CD4-positive, CD25-positive, alpha-beta regulatory T cell (primary cell): ENCODE measurements at regions not wholly inside any gene's neighbourhood (a gene's known extent, or its start where the extent isn't known, plus 50 kb on each side); places are given as distances from the start of the nearest gene placed in this dataset.
A peak's percentile ranks its signal among the peaks of the same experiment; 100 is the strongest.
"Not testable (repeated sequence)": the region's sequence is repeated elsewhere in the genome, so short reads cannot be mapped to it uniquely, and the experiment has no call there.

Experiments
- ATAC-seq, 2 donors: fragments of 150-1000 bp; cut with Tn5 transposase; one replicate each; pipeline ENCODE4 v1.10.0; 2021; ENCODE audit warnings: low read depth in 2 of 2, moderate number of reproducible peaks in 2 of 2, moderate library complexity in 1 of 2
- DNase-seq, 3 donors: peaks; one replicate each; pipeline versions ENCODE4 v3.0.0 to v3.0.0-alpha.2; 2012 to 2022; ENCODE audit warnings: mixed read lengths in 1 of 3
- H3K27ac ChIP-seq: one replicate; pipeline ENCODE4 v1.7.0; 2013; ENCODE audit warnings: mild to moderate bottlenecking, low read length; ENCODE audit not compliant: insufficient read depth, poor library complexity, severe bottlenecking
- H3K27me3 ChIP-seq: one replicate; pipeline ENCODE4 v1.7.0; 2013; ENCODE audit warnings: low read length; ENCODE audit not compliant: control insufficient read depth, insufficient read depth
- H3K36me3 ChIP-seq: one replicate; pipeline ENCODE4 v1.7.0; 2013; ENCODE audit warnings: mild to moderate bottlenecking, low read length, moderate library complexity; ENCODE audit not compliant: control insufficient read depth, insufficient read depth
- H3K4me1 ChIP-seq: 2 replicates; pipeline ENCODE4 v1.7.0; 2013; ENCODE audit warnings: mild to moderate bottlenecking, low read length; ENCODE audit not compliant: insufficient read depth, control insufficient read depth, poor library complexity, severe bottlenecking
- H3K4me3 ChIP-seq: one replicate; pipeline ENCODE4 v1.7.0; 2013; ENCODE audit warnings: low read depth, mild to moderate bottlenecking, low read length, moderate library complexity
- H3K9me3 ChIP-seq, 2 experiments: 1 replicate in 1 of 2; 2 replicates in 1 of 2; pipeline ENCODE4 v1.7.0; 2013; ENCODE audit warnings: low read length in 2 of 2, mild to moderate bottlenecking in 1 of 2, moderate library complexity in 1 of 2; ENCODE audit not compliant: control insufficient read depth in 2 of 2
- H3K27ac Mint-ChIP-seq, 3 donors: one replicate each; pipeline ENCODE4 v1.8.0; 2020 to 2022; ENCODE audit warnings: mild to moderate bottlenecking in 3 of 3, mixed read lengths in 3 of 3, moderate library complexity in 2 of 3
- H3K27me3 Mint-ChIP-seq: one replicate; pipeline ENCODE4 v1.8.0; 2022; ENCODE audit warnings: mild to moderate bottlenecking, mixed read lengths
- H3K36me3 Mint-ChIP-seq: one replicate; pipeline ENCODE4 v1.8.0; 2020; ENCODE audit warnings: mixed read lengths
- H3K4me1 Mint-ChIP-seq, 4 donors: one replicate each; pipeline ENCODE4 v1.8.0; 2020 to 2022; ENCODE audit warnings: mixed read lengths in 4 of 4, mild to moderate bottlenecking in 1 of 4
- H3K4me3 Mint-ChIP-seq, 4 donors: one replicate each; pipeline ENCODE4 v1.8.0; 2020 to 2022; ENCODE audit warnings: mild to moderate bottlenecking in 4 of 4, mixed read lengths in 4 of 4, moderate library complexity in 3 of 4
- H3K9me3 Mint-ChIP-seq, 7 donors: one replicate each; pipeline ENCODE4 v1.8.0; 2020 to 2022; ENCODE audit warnings: mixed read lengths in 7 of 7, mild to moderate bottlenecking in 3 of 7, moderate library complexity in 2 of 7

GRCh38 chr6:135606392-135606791, 108.9 kb upstream of the AHI1 start:
- H3K27ac Mint-ChIP-seq = no peak overlapping the region

GRCh38 chr6:135608031-135608430, 110.5 kb upstream of the AHI1 start:
- Histone ChIP-seq H3K9me3 (no peaks in the 10 kb centered on the region), H3K27ac (no peak overlapping the region), H3K4me3 (no peak overlapping the region), H3K36me3 (no peaks in the 10 kb centered on the region), H3K4me1 (no peaks in the 10 kb centered on the region), H3K27me3 (no peaks in the 10 kb centered on the region)
- Mint-ChIP-seq H3K4me3 (no peak overlapping the region), H3K9me3 (no peaks in the 10 kb centered on the region), H3K27me3 (no peaks in the 10 kb centered on the region), H3K27ac (no peak overlapping the region), H3K4me1 (no peaks in the 10 kb centered on the region), H3K36me3 (no peaks in the 10 kb centered on the region)
- DNase-seq (no peak), ATAC-seq (no peak)

More at GRCh38 chr6:135606392-135606791, 108.9 kb upstream of the AHI1 start:
- H3K4me3 Mint-ChIP-seq = no peak overlapping the region
- H3K27me3 Mint-ChIP-seq = no peaks in the 10 kb centered on the region
- no peak overlapping the region for H3K4me3 ChIP-seq
- no peaks in the 10 kb centered on the region for H3K9me3 Mint-ChIP-seq
- no peaks in the 10 kb centered on the region for H3K36me3 ChIP-seq
- DNase-seq = no peak
- H3K9me3 ChIP-seq = no peaks in the 10 kb centered on the region
- no peak overlapping the region for H3K27ac ChIP-seq
- H3K36me3 Mint-ChIP-seq = no peaks in the 10 kb centered on the region
- H3K4me1 ChIP-seq = no peaks in the 10 kb centered on the region
- H3K27me3 ChIP-seq = no peaks in the 10 kb centered on the region
- no peaks in the 10 kb centered on the region for H3K4me1 Mint-ChIP-seq
- no peak for ATAC-seq

- H3K27ac Mint-ChIP-seq = not testable (repeated sequence)
Measured at GRCh38 chr6:135610192-135610591, 112.7 kb upstream of the AHI1 start.

GRCh38 chr6:135616655-135617054, 119.1 kb upstream of the AHI1 start:
- Mint-ChIP-seq H3K4me3 (no peak overlapping the region), H3K27me3 (peaks cover 5% of the 10 kb centered on the region), H3K27ac (no peak overlapping the region), H3K36me3 (no peaks in the 10 kb centered on the region), H3K9me3 (no peaks in the 10 kb centered on the region), H3K4me1 (no peaks in the 10 kb centered on the region)
- DNase-seq = no peak
- H3K27me3 ChIP-seq = no peaks in the 10 kb centered on the region
- no peak overlapping the region for H3K4me3 ChIP-seq
- H3K27ac ChIP-seq = no peak overlapping the region
- no peaks in the 10 kb centered on the region for H3K4me1 ChIP-seq
- ATAC-seq = no peak
- H3K36me3 ChIP-seq = no peaks in the 10 kb centered on the region
- no peaks in the 10 kb centered on the region for H3K9me3 ChIP-seq

More at GRCh38 chr6:135610192-135610591, 112.7 kb upstream of the AHI1 start:
- not testable (repeated sequence) for H3K27me3 Mint-ChIP-seq, H3K4me3 ChIP-seq, ATAC-seq, H3K27ac ChIP-seq, H3K36me3 Mint-ChIP-seq, H3K27me3 ChIP-seq, H3K9me3 ChIP-seq, H3K4me1 Mint-ChIP-seq, H3K4me3 Mint-ChIP-seq, H3K36me3 ChIP-seq, DNase-seq, H3K9me3 Mint-ChIP-seq, H3K4me1 ChIP-seq

GRCh38 chr6:135617222-135617621, 119.7 kb upstream of the AHI1 start:
- H3K27ac Mint-ChIP-seq = no peak overlapping the region
- H3K4me1 ChIP-seq = no peaks in the 10 kb centered on the region
- ATAC-seq (no peak), DNase-seq (no peak)
- H3K27me3 Mint-ChIP-seq = peaks cover 5% of the 10 kb centered on the region
- no peaks in the 10 kb centered on the region for H3K36me3 Mint-ChIP-seq
- H3K9me3 Mint-ChIP-seq = peaks cover 0 to 1% (median 0%) of the 10 kb centered on the region in 7 donors
- no peak overlapping the region for H3K4me3 ChIP-seq
- no peaks in the 10 kb centered on the region for H3K36me3 ChIP-seq
- H3K4me1 Mint-ChIP-seq = no peaks in the 10 kb centered on the region
- H3K4me3 Mint-ChIP-seq = no peak overlapping the region
- no peaks in the 10 kb centered on the region for H3K27me3 ChIP-seq
- H3K27ac ChIP-seq = no peak overlapping the region
- no peaks in the 10 kb centered on the region for H3K9me3 ChIP-seq

GRCh38 chr6:135622081-135622480, 124.5 kb upstream of the AHI1 start:
- ATAC-seq (no peak), DNase-seq (no peak)
- Mint-ChIP-seq H3K9me3 (peaks cover 0 to 3% (median 0%) of the 10 kb centered on the region in 7 donors), H3K27me3 (peaks cover 10% of the 10 kb centered on the region), H3K27ac (no peak overlapping the region), H3K4me3 (no peak overlapping the region), H3K4me1 (peaks cover 0 to 5% (median 0%) of the 10 kb centered on the region in 4 donors), H3K36me3 (no peaks in the 10 kb centered on the region)
- H3K27me3 ChIP-seq = no peaks in the 10 kb centered on the region
- no peak overlapping the region for H3K4me3 ChIP-seq
- H3K36me3 ChIP-seq = no peaks in the 10 kb centered on the region
- no peaks in the 10 kb centered on the region for H3K4me1 ChIP-seq
- no peaks in the 10 kb centered on the region for H3K9me3 ChIP-seq
- no peak overlapping the region for H3K27ac ChIP-seq

GRCh38 chr6:135623979-135624378, 126.4 kb upstream of the AHI1 start:
- no peaks in the 10 kb centered on the region for H3K27me3 ChIP-seq
- H3K27ac ChIP-seq = no peak overlapping the region
- no peak overlapping the region for H3K4me3 Mint-ChIP-seq
- H3K9me3 Mint-ChIP-seq = peaks cover 0 to 3% (median 0%) of the 10 kb centered on the region in 7 donors
- no peaks in the 10 kb centered on the region for H3K9me3 ChIP-seq
- peaks cover 10% of the 10 kb centered on the region for H3K27me3 Mint-ChIP-seq
- DNase-seq (no peak), ATAC-seq (no peak)
- H3K27ac Mint-ChIP-seq = no peak overlapping the region
- H3K4me1 Mint-ChIP-seq = peaks cover 0 to 5% (median 0%) of the 10 kb centered on the region in 4 donors
- no peaks in the 10 kb centered on the region for H3K4me1 ChIP-seq
- no peaks in the 10 kb centered on the region for H3K36me3 Mint-ChIP-seq
- H3K4me3 ChIP-seq = no peak overlapping the region
- no peaks in the 10 kb centered on the region for H3K36me3 ChIP-seq

- Mint-ChIP-seq H3K36me3 (no peaks in the 10 kb centered on the region), H3K4me3 (no peak overlapping the region), H3K9me3 (peaks cover 0 to 3% (median 0%) of the 10 kb centered on the region in 7 donors), H3K4me1 (peaks cover 0 to 5% (median 0%) of the 10 kb centered on the region in 4 donors), H3K27ac (no peak overlapping the region), H3K27me3 (peaks cover 15% of the 10 kb centered on the region)
- Histone ChIP-seq H3K27me3 (no peaks in the 10 kb centered on the region), H3K27ac (no peak overlapping the region), H3K9me3 (no peaks in the 10 kb centered on the region), H3K36me3 (no peaks in the 10 kb centered on the region), H3K4me1 (no peaks in the 10 kb centered on the region), H3K4me3 (no peak overlapping the region)
- DNase-seq (peak in 1 of 3 donors; percentile 17), ATAC-seq (peak in 1 of 2 donors; percentile 20)
Measured at GRCh38 chr6:135624402-135625295, 127.1 kb upstream of the AHI1 start.
